ENCODE measurements at regions not wholly inside any gene's neighbourhood (a gene's known extent, or its start where the extent isn't known, plus 50 kb on each side); places are given as distances from the start of the nearest gene placed in this dataset.

GRCh38 chrX:13266641-13267345 lies 53.1 kb downstream of the ATXN3L start:
- DNase-seq (ENCODE audit: low read depth in 2 of 2): peak in 1 of 2 donors; percentile 63
- no peak overlapping the region for H3K4me3 ChIP-seq (replicated peaks in 1 of 2; ENCODE audit: low read depth in 2 of 2, low read length in 2 of 2)
- TF ChIP-seq, protein P1, sequence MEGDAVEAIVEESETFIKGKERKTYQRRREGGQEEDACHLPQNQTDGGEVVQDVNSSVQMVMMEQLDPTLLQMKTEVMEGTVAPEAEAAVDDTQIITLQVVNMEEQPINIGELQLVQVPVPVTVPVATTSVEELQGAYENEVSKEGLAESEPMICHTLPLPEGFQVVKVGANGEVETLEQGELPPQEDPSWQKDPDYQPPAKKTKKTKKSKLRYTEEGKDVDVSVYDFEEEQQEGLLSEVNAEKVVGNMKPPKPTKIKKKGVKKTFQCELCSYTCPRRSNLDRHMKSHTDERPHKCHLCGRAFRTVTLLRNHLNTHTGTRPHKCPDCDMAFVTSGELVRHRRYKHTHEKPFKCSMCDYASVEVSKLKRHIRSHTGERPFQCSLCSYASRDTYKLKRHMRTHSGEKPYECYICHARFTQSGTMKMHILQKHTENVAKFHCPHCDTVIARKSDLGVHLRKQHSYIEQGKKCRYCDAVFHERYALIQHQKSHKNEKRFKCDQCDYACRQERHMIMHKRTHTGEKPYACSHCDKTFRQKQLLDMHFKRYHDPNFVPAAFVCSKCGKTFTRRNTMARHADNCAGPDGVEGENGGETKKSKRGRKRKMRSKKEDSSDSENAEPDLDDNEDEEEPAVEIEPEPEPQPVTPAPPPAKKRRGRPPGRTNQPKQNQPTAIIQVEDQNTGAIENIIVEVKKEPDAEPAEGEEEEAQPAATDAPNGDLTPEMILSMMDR (IDR thresholded peaks at IDR 0.05; ENCODE audit: low read depth, low read length): no peak

DNA sequence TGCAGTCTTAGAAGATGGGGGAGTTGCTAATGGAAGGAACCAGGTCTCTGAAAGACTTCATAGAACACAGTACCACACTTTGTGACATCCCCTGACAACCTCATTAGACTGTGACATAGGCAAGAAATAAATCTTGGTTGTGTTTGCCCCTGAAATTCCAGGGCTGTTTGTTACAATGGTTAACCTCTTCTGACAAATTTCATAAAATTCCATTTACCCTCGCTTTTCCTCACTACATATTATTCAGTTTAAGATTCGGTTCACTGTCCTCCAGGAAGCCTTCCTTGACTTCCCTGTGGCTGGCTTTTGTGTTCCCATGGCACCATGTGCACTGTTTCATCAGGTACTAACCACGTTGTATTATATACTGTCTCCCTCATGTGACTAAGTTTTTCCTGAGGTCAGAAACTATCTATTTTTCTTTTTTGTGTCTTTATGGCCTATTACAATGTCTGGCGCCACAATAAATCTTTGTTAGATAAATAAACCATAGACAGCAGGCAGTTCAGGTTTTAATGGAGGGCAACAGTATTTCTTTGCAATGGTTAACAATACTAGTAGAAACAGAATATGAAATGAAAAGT lies 54.2 kb downstream of the ATXN3L start:
- H3K4me3 ChIP-seq (replicated peaks in 1 of 2; ENCODE audit: low read depth in 2 of 2, low read length in 2 of 2): no peak overlapping the region
- TF ChIP-seq, protein P1 (IDR thresholded peaks at IDR 0.05; ENCODE audit: low read depth, low read length): no peak
- DNase-seq (ENCODE audit: low read depth in 2 of 2): no peak

- TF ChIP-seq, protein P1 (IDR thresholded peaks at IDR 0.05; ENCODE audit: low read depth, low read length): no peak
- no peak for DNase-seq (ENCODE audit: low read depth in 2 of 2)
- H3K4me3 ChIP-seq (replicated peaks in 1 of 2; ENCODE audit: low read depth in 2 of 2, low read length in 2 of 2): no peak overlapping the region
Observed at GRCh38 chrX:13265111-13265510, 54.7 kb downstream of the ATXN3L start.

DNA sequence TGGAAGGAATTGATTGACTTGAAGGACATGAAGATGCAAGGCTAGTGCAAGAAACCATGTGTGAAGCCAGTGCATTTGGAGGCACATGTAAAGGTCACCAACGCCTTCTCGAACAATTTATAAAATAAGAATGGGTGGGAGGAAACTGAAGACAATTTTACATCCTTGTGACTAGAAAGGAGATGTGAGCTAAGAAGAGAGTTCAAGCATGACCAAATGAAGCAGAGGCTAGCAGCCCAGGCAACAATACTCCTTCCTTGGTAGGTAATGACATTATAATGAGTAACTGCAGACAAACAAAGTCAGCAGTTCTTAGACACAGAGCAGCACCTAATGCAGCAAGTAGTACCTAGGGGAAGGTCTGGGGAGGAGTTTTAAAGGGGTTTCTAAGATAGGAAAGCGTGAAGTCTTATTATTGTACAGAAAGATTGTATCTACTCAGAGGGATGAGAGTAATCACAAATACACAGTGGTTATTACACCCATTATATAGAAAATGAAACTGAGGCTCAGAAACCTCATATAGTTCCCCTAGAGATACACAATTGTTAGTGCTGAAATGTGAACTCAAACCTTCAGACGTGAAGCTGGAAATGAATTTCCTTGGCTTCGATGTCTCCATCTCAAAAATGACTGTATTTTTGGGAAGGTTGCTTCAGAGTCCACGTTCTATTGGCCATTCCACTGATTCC lies 56.1 kb downstream of the ATXN3L start:
- H3K4me3 ChIP-seq (replicated peaks in 1 of 2; ENCODE audit: low read depth in 2 of 2, low read length in 2 of 2): no peak overlapping the region
- TF ChIP-seq, protein P1 (IDR thresholded peaks at IDR 0.05; ENCODE audit: low read depth, low read length): no peak
- no peak for DNase-seq (ENCODE audit: low read depth in 2 of 2)

DNA sequence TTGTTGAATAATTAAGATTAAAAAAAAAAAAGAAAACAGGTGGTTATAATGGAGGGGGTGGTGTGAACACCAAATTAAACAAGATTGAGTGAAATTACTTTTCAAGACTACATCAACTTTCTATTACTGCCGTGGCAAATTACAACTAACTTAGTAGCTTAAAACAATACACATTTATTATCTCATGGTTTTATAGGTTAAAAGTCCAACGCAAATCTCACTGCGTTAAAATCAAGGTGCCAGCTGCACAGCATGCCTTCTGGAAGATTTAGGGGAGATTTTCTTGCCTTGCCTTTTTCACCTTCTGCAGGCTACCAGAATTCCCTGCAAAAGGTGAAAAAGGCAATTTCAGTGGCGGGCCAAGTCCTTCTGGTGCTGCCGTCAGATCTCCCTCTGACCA lies 58.5 kb downstream of the ATXN3L start:
- TF ChIP-seq, protein P1 (IDR thresholded peaks at IDR 0.05; ENCODE audit: low read depth, low read length): no peak
- no peak for DNase-seq (ENCODE audit: low read depth in 2 of 2)
- H3K4me3 ChIP-seq (replicated peaks in 1 of 2; ENCODE audit: low read depth in 2 of 2, low read length in 2 of 2): no peak overlapping the region

- DNase-seq (ENCODE audit: low read depth in 2 of 2): no peak
- TF ChIP-seq, protein P1 (IDR thresholded peaks at IDR 0.05; ENCODE audit: low read depth, low read length): no peak
- H3K4me3 ChIP-seq (replicated peaks in 1 of 2; ENCODE audit: low read depth in 2 of 2, low read length in 2 of 2): no peak overlapping the region
Observed at GRCh38 chrX:13260598-13260997, 59.3 kb downstream of the ATXN3L start.

Measured in cardiac fibroblast (primary cell).